ENCODE measurements at regions not wholly inside any gene's neighbourhood (a gene's known extent, or its start where the extent isn't known, plus 50 kb on each side); places are given as distances from the start of the nearest gene placed in this dataset.

DNA sequence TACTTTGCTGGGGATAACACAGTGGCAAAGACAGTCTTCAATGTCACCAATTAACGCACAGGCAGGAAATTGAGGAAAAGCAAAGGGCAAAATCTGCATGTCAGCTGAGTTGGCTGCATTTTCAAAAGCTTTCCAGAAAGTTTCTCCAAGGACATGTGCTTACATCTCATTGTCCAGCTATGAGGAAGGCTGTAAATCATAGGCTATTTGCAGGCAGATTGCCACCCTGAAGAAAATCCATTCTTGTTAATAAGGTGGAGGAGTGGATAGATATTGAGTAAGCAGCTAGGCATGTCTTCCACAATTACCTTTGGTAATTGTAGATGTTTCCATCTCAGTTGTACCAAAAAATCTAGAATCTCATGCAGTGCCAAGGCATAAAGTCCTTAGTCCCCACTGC is 278.0 kb upstream of the NUDT12 start:
- no peak overlapping the region for H3K4me3 ChIP-seq (ENCODE audit: low read depth, low read length)
- DNase-seq (ENCODE audit: low read depth) = no peak
- TF ChIP-seq, protein P1, sequence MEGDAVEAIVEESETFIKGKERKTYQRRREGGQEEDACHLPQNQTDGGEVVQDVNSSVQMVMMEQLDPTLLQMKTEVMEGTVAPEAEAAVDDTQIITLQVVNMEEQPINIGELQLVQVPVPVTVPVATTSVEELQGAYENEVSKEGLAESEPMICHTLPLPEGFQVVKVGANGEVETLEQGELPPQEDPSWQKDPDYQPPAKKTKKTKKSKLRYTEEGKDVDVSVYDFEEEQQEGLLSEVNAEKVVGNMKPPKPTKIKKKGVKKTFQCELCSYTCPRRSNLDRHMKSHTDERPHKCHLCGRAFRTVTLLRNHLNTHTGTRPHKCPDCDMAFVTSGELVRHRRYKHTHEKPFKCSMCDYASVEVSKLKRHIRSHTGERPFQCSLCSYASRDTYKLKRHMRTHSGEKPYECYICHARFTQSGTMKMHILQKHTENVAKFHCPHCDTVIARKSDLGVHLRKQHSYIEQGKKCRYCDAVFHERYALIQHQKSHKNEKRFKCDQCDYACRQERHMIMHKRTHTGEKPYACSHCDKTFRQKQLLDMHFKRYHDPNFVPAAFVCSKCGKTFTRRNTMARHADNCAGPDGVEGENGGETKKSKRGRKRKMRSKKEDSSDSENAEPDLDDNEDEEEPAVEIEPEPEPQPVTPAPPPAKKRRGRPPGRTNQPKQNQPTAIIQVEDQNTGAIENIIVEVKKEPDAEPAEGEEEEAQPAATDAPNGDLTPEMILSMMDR (conservative IDR thresholded peaks at IDR 0.05; ENCODE audit: low read depth, low read length) = no peak

DNA sequence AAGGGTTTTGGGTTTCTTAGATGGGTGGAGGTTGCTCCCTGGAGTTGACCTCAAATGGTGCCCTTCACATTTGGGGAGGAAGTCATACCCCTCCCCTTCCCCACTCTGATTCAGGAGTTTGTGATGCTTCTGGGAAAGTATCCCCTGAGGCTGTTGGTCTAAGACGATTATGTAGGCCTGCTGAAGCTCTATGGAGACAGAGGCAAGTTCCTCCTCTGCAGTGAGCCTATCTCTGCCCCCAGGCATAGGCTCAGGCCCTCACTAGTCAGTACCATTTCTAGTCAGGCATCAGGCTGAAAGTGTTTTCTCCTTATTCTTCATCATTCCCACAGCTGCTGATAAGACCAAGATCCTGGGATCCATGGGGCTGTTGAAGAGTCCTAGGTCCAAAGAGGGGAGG is 271.6 kb upstream of the NUDT12 start:
- no peak for DNase-seq (ENCODE audit: low read depth)
- no peak overlapping the region for H3K4me3 ChIP-seq (ENCODE audit: low read depth, low read length)
- TF ChIP-seq, protein P1 (conservative IDR thresholded peaks at IDR 0.05; ENCODE audit: low read depth, low read length) = no peak

DNA sequence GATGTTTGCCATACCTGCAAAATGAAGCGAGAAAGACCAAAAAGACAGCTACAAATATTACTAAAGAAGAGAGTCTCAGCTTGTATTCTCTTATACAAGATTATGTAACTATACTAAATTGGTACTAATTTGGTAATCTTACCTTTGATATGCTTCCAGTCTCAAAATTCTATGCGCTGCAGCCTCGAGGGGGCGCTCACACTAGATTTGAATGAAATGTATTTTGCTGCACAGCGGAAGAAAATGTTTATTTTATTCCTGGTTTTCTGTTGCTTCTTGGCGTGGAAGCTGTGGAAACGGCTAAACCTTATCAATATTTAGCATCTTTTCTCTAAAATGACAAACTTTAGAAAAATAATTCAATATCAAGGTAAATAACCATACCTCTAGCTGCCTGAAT is 267.0 kb upstream of the NUDT12 start:
- peak; percentile 29 for DNase-seq (ENCODE audit: low read depth)
- H3K4me3 ChIP-seq (ENCODE audit: low read depth, low read length) = no peak overlapping the region
- TF ChIP-seq, protein P1 (conservative IDR thresholded peaks at IDR 0.05; ENCODE audit: low read depth, low read length) = peak; percentile 72

DNA sequence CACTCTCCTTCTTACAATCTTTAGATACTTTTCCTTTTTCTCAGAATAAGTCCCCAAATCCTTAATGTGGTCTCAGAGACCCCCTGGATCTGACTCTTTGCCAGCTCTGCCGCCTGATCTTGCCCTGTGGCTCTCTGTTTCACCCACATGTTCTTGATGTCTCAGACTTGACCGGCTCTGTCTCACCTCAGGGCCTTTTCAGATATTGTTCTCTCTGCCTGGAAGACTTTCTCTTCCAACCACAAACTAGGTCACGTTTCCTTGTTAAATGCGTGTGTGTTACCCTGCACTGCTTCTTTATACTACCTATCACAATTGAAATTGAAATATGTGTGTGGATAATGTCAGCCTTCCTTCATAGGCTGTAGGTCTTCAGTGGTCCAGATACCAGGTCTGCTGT is 265.4 kb upstream of the NUDT12 start:
- no peak for DNase-seq (ENCODE audit: low read depth)
- TF ChIP-seq, protein P1 (conservative IDR thresholded peaks at IDR 0.05; ENCODE audit: low read depth, low read length) = no peak
- H3K4me3 ChIP-seq (ENCODE audit: low read depth, low read length) = no peak overlapping the region

DNA sequence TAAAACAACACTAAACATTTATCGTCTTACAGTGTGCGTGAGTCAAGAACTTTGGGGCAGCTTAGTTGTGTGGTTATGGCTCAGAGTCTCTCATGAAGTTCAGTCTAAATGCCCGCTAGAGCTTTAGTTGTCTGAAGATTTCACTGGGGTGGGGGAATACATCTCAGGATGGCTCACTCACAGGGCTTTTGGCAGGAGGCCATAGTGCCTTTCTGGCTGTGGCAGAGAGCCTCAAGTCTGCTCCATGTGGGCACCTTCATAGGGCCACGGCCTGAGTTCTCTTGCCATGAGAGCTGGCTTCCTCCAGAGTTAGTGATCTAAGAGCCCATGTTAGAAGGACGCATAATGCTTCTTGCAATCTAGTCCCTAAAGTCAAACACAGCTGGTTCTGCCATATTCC is 258.8 kb upstream of the NUDT12 start:
- no peak for DNase-seq (ENCODE audit: low read depth)
- TF ChIP-seq, protein P1 (conservative IDR thresholded peaks at IDR 0.05; ENCODE audit: low read depth, low read length) = no peak
- no peak overlapping the region for H3K4me3 ChIP-seq (ENCODE audit: low read depth, low read length)

DNA sequence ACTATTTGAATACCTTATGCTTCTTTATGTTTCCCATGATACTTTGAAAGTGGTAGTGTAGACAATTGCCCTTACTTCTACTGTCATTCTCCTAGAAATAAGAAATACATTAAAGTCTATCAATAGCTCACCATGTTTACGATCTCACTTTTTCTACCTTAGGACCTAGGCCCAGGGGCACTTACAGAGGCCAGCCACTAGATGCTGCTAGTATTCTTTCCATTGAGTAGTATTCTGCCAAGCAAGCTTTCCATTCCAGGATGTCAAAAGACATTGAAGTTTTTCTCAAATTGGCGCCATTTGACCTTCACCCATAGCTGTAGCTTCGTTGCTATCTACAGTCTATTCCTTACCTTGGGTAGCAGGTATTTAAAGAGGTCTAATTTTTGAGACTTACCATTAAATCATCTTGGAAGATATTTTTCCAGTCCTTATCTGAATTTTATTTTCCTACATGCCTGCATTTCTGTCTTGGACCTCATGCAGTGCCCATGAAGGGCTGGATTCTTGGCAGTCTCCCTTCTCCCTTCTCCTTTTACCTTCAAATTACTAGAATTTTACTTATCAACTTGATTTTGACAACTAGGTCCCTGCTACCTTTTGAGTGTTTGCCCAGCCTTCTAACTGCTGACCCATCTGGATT is 246.0 kb upstream of the NUDT12 start:
- DNase-seq (ENCODE audit: low read depth) = peak; percentile 80
- H3K4me3 ChIP-seq (ENCODE audit: low read depth, low read length) = no peak overlapping the region
- TF ChIP-seq, protein P1 (conservative IDR thresholded peaks at IDR 0.05; ENCODE audit: low read depth, low read length) = peak; percentile 100

DNA sequence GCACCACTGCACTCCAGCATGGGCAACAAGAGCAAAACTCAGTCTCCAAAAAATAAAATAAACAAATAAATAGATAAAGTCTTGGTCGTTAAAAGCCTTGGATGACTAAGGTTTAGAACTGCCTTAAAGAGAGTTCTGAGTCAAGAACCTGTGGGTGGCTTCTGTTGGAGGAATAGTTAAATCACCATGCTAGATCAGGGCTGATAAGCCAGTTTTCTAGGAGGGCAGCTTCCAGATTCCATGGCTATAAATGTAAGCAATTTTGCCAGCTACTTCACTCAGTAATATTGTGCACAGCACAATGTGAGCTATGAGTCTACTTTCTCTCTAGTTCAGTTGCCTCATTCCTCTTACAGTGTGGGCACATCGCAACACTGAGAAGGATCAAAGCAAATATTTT is 242.1 kb upstream of the NUDT12 start:
- DNase-seq (ENCODE audit: low read depth) = peak; percentile 21
- H3K4me3 ChIP-seq (ENCODE audit: low read depth, low read length) = no peak overlapping the region
- TF ChIP-seq, protein P1 (conservative IDR thresholded peaks at IDR 0.05; ENCODE audit: low read depth, low read length) = no peak

Data from choroid plexus epithelial cell (primary cell).